ENCODE measurements at regions not wholly inside any gene's neighbourhood (a gene's known extent, or its start where the extent isn't known, plus 50 kb on each side); places are given as distances from the start of the nearest gene placed in this dataset.

- no peaks in the 10 kb centered on the region for H3K4me1 Mint-ChIP-seq (ENCODE audit: low read depth)
- no peak for TF ChIP-seq CTCF (IDR thresholded peaks at IDR 0.05)
- DNase-seq (ENCODE audit: low spot score): no peak
- H3K36me3 Mint-ChIP-seq (ENCODE audit: low read depth): no peaks in the 10 kb centered on the region
- no peak overlapping the region for H3K4me3 Mint-ChIP-seq (ENCODE audit: unreplicated experiment)
- no peak overlapping the region for H3K27ac Mint-ChIP-seq (ENCODE audit: unreplicated experiment)
- H3K9me3 Mint-ChIP-seq (ENCODE audit: low read depth): peaks cover 2% of the 10 kb centered on the region
- peaks cover 3% of the 10 kb centered on the region for H3K27me3 Mint-ChIP-seq (ENCODE audit: low read depth)
Measured at GRCh38 chr3:154851644-154852043, 228.5 kb upstream of the MME start.

GRCh38 chr3:154850921-154851320 is 229.2 kb upstream of the MME start:
- Mint-ChIP-seq H3K4me3 (ENCODE audit: unreplicated experiment) (no peak overlapping the region), H3K36me3 (ENCODE audit: low read depth) (no peaks in the 10 kb centered on the region), H3K27ac (ENCODE audit: unreplicated experiment) (no peak overlapping the region), H3K9me3 (ENCODE audit: low read depth) (peaks cover 2% of the 10 kb centered on the region), H3K27me3 (ENCODE audit: low read depth) (peaks cover 3% of the 10 kb centered on the region), H3K4me1 (ENCODE audit: low read depth) (no peaks in the 10 kb centered on the region)
- DNase-seq (ENCODE audit: low spot score): no peak
- TF ChIP-seq CTCF (IDR thresholded peaks at IDR 0.05): no peak

- TF ChIP-seq CTCF (IDR thresholded peaks at IDR 0.05): no peak
- DNase-seq (ENCODE audit: low spot score): no peak
Measured at GRCh38 chr3:154849408-154849807, 230.7 kb upstream of the MME start.

GRCh38 chr3:154844863-154845262 is 235.3 kb upstream of the MME start:
- H3K27me3 Mint-ChIP-seq (ENCODE audit: low read depth): peaks cover 3% of the 10 kb centered on the region
- H3K27ac Mint-ChIP-seq (ENCODE audit: unreplicated experiment): no peak overlapping the region
- no peaks in the 10 kb centered on the region for H3K4me1 Mint-ChIP-seq (ENCODE audit: low read depth)
- DNase-seq (ENCODE audit: low spot score): no peak
- H3K4me3 Mint-ChIP-seq (ENCODE audit: unreplicated experiment): no peak overlapping the region
- no peaks in the 10 kb centered on the region for H3K9me3 Mint-ChIP-seq (ENCODE audit: low read depth)
- H3K36me3 Mint-ChIP-seq (ENCODE audit: low read depth): no peaks in the 10 kb centered on the region
- TF ChIP-seq CTCF (IDR thresholded peaks at IDR 0.05): no peak

More at GRCh38 chr3:154849408-154849807, 230.7 kb upstream of the MME start:
- Mint-ChIP-seq H3K4me1 (ENCODE audit: low read depth) (no peaks in the 10 kb centered on the region), H3K36me3 (ENCODE audit: low read depth) (no peaks in the 10 kb centered on the region), H3K9me3 (ENCODE audit: low read depth) (peaks cover under 1% of the 10 kb centered on the region), H3K27ac (ENCODE audit: unreplicated experiment) (no peak overlapping the region), H3K4me3 (ENCODE audit: unreplicated experiment) (no peak overlapping the region), H3K27me3 (ENCODE audit: low read depth) (peaks cover 3% of the 10 kb centered on the region)

- DNase-seq (ENCODE audit: low spot score): no peak
- H3K36me3 Mint-ChIP-seq (ENCODE audit: low read depth): no peaks in the 10 kb centered on the region
- no peaks in the 10 kb centered on the region for H3K9me3 Mint-ChIP-seq (ENCODE audit: low read depth)
- TF ChIP-seq CTCF (IDR thresholded peaks at IDR 0.05): no peak
- H3K4me3 Mint-ChIP-seq (ENCODE audit: unreplicated experiment): no peak overlapping the region
- no peak overlapping the region for H3K27ac Mint-ChIP-seq (ENCODE audit: unreplicated experiment)
- peaks cover 5% of the 10 kb centered on the region for H3K27me3 Mint-ChIP-seq (ENCODE audit: low read depth)
- H3K4me1 Mint-ChIP-seq (ENCODE audit: low read depth): no peaks in the 10 kb centered on the region
Measured at GRCh38 chr3:154843647-154844046, 236.5 kb upstream of the MME start.
